ENCODE measurements at regions not wholly inside any gene's neighbourhood (a gene's known extent, or its start where the extent isn't known, plus 50 kb on each side); places are given as distances from the start of the nearest gene placed in this dataset.

GRCh38 chr22:46100401-46101105 lies 49.8 kb upstream of the PPARA start:
- FAIRE-seq (no peak), DNase-seq (ENCODE audit: insufficient read length, low spot score) (no peak)
